Thyroid gland (tissue), 4 donors: ENCODE measurements at regions not wholly inside any gene's neighbourhood (a gene's known extent, or its start where the extent isn't known, plus 50 kb on each side); places are given as distances from the start of the nearest gene placed in this dataset.

Source experiments
- POLR2A ChIP-seq, 2 donors: fragments of 450-650 bp; IDR thresholded peaks; one replicate each; pipeline ENCODE4 v1.6.1; 2017; ENCODE audit warnings: antibody characterized with exemption in 2 of 2, mild to moderate bottlenecking in 2 of 2, moderate library complexity in 1 of 2
- TF ChIP-seq, protein P1 (sequence below), 6 experiments: fragments of 200-600 bp in 3 of 6; fragments of 450-650 bp in 3 of 6; sonication (generic) in 3 of 6; IDR thresholded peaks; one replicate each; pipeline ENCODE4 v1.5.1; 2016 to 2019; ENCODE audit warnings: antibody characterized with exemption in 6 of 6, mild to moderate bottlenecking in 2 of 6, inconsistent platforms in 1 of 6, moderate library complexity in 1 of 6

DNA sequence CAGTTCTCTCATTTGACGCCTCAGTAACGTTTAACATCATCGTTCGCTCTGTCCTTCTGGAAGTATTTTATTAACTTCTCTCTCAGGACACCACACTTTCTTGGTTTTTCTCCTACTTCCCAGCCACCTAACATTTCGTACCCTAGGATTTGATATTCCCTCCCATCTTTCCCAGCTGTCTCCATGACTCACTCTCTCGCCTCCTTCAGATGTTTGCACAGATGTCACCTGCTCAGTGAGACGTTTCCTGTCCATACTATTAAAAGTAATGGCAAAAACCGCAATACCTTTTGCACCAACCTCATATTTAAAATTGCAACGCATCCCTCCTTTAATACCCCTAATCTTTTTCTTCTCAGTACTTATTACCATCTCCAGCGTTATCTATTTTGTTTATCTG lies 62.1 kb upstream of the SPRED1 start:
- TF ChIP-seq, protein P1, sequence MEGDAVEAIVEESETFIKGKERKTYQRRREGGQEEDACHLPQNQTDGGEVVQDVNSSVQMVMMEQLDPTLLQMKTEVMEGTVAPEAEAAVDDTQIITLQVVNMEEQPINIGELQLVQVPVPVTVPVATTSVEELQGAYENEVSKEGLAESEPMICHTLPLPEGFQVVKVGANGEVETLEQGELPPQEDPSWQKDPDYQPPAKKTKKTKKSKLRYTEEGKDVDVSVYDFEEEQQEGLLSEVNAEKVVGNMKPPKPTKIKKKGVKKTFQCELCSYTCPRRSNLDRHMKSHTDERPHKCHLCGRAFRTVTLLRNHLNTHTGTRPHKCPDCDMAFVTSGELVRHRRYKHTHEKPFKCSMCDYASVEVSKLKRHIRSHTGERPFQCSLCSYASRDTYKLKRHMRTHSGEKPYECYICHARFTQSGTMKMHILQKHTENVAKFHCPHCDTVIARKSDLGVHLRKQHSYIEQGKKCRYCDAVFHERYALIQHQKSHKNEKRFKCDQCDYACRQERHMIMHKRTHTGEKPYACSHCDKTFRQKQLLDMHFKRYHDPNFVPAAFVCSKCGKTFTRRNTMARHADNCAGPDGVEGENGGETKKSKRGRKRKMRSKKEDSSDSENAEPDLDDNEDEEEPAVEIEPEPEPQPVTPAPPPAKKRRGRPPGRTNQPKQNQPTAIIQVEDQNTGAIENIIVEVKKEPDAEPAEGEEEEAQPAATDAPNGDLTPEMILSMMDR (IDR thresholded peaks at IDR 0.05): no peak
- TF ChIP-seq POLR2A (IDR thresholded peaks at IDR 0.05): no peak
